Activated naive CD4-positive, alpha-beta T cell treated with anti-CD3 and anti-CD28 coated beads for 36 hours (primary cell): ENCODE measurements at regions not wholly inside any gene's neighbourhood (a gene's known extent, or its start where the extent isn't known, plus 50 kb on each side); places are given as distances from the start of the nearest gene placed in this dataset.
"Not testable (repeated sequence)": the region's sequence is repeated elsewhere in the genome, so short reads cannot be mapped to it uniquely, and the experiment has no call there.

Experiments
- CTCF ChIA-PET: fragments of 350-600 bp; sonication (Branson Sonifier 250); formaldehyde crosslinking; loops from one replicate; lab custom pipeline; 2021; ENCODE audit warnings: antibody characterized with exemption; lab: Charles Lee
- DNase-seq: peaks from one replicate; pipeline ENCODE4 v3.0.0-alpha.2; 2020
- H3K27ac Mint-ChIP-seq: one replicate; pipeline ENCODE4 v1.8.0; 2021; ENCODE audit warnings: mild to moderate bottlenecking, mixed read lengths
- H3K27me3 Mint-ChIP-seq: one replicate; pipeline ENCODE4 v1.8.0; 2021; ENCODE audit warnings: low read depth, mixed read lengths
- H3K36me3 Mint-ChIP-seq: one replicate; pipeline ENCODE4 v1.8.0; 2021; ENCODE audit warnings: low read depth, mixed read lengths
- H3K4me1 Mint-ChIP-seq: one replicate; pipeline ENCODE4 v1.8.0; 2021; ENCODE audit warnings: low read depth, mixed read lengths
- H3K4me3 Mint-ChIP-seq: one replicate; pipeline ENCODE4 v1.8.0; 2021; ENCODE audit warnings: mild to moderate bottlenecking, moderate library complexity, mixed read lengths
- H3K9me3 Mint-ChIP-seq: one replicate; pipeline ENCODE4 v1.8.0; 2021; ENCODE audit warnings: mixed read lengths
- intact Hi-C: fragments of 100-400 bp; cut with micrococcal nuclease; formaldehyde crosslinking; loops from one replicate; pipeline ENCODE4 v1.15.1; 2023

GRCh38 chr11:28798286-28798685, 690.1 kb downstream of the METTL15 start:
- CTCF ChIA-PET = no interaction called here
- H3K36me3 Mint-ChIP-seq = no peaks in the 10 kb centered on the region
- peaks cover 6% of the 10 kb centered on the region for H3K9me3 Mint-ChIP-seq
- no peak overlapping the region for H3K27ac Mint-ChIP-seq
- H3K4me1 Mint-ChIP-seq = no peaks in the 10 kb centered on the region
- H3K27me3 Mint-ChIP-seq = no peaks in the 10 kb centered on the region
- no peak overlapping the region for H3K4me3 Mint-ChIP-seq
- intact Hi-C loops = no loop called here
- DNase-seq = no peak

- no peak for DNase-seq
- CTCF ChIA-PET = no interaction called here
- intact Hi-C loops = no loop called here
- no peaks in the 10 kb centered on the region for H3K4me1 Mint-ChIP-seq
- H3K27ac Mint-ChIP-seq = no peak overlapping the region
- no peak overlapping the region for H3K4me3 Mint-ChIP-seq
- no peaks in the 10 kb centered on the region for H3K27me3 Mint-ChIP-seq
- H3K9me3 Mint-ChIP-seq = peaks cover 4% of the 10 kb centered on the region
- no peaks in the 10 kb centered on the region for H3K36me3 Mint-ChIP-seq
These were observed 689.3 kb downstream of the METTL15 start for GRCh38 chr11:28797536-28797935.

- H3K27me3 Mint-ChIP-seq = no peaks in the 10 kb centered on the region
- no peaks in the 10 kb centered on the region for H3K36me3 Mint-ChIP-seq
- H3K4me3 Mint-ChIP-seq = no peak overlapping the region
- peaks cover 16% of the 10 kb centered on the region for H3K9me3 Mint-ChIP-seq
- no peak overlapping the region for H3K27ac Mint-ChIP-seq
- intact Hi-C loops = no loop called here
- CTCF ChIA-PET = no interaction called here
- no peaks in the 10 kb centered on the region for H3K4me1 Mint-ChIP-seq
- no peak for DNase-seq
These were observed 686.2 kb downstream of the METTL15 start for GRCh38 chr11:28794405-28794804.

GRCh38 chr11:28793282-28793738, 685.1 kb downstream of the METTL15 start:
- intact Hi-C loops = no loop called here
- H3K4me3 Mint-ChIP-seq = no peak overlapping the region
- no peak for DNase-seq
- no peaks in the 10 kb centered on the region for H3K36me3 Mint-ChIP-seq
- no peaks in the 10 kb centered on the region for H3K27me3 Mint-ChIP-seq
- H3K4me1 Mint-ChIP-seq = no peaks in the 10 kb centered on the region
- H3K9me3 Mint-ChIP-seq = peaks cover 14% of the 10 kb centered on the region
- no peak overlapping the region for H3K27ac Mint-ChIP-seq
- CTCF ChIA-PET = no interaction called here

GRCh38 chr11:28792856-28793255, 684.7 kb downstream of the METTL15 start:
- no peak overlapping the region for H3K27ac Mint-ChIP-seq

GRCh38 chr11:28787897-28788296, 679.7 kb downstream of the METTL15 start:
- H3K4me1 Mint-ChIP-seq, H3K27ac Mint-ChIP-seq, intact Hi-C loops, H3K36me3 Mint-ChIP-seq, H3K4me3 Mint-ChIP-seq, H3K27me3 Mint-ChIP-seq, CTCF ChIA-PET, DNase-seq: not testable (repeated sequence)
- peaks cover 25% of the 10 kb centered on the region for H3K9me3 Mint-ChIP-seq

More at GRCh38 chr11:28792856-28793255, 684.7 kb downstream of the METTL15 start:
- no peaks in the 10 kb centered on the region for H3K27me3 Mint-ChIP-seq
- CTCF ChIA-PET = no interaction called here
- DNase-seq = no peak
- H3K36me3 Mint-ChIP-seq = no peaks in the 10 kb centered on the region
- peaks cover 12% of the 10 kb centered on the region for H3K9me3 Mint-ChIP-seq
- no peak overlapping the region for H3K4me3 Mint-ChIP-seq
- intact Hi-C loops = no loop called here
- no peaks in the 10 kb centered on the region for H3K4me1 Mint-ChIP-seq

- Mint-ChIP-seq H3K27me3 (no peaks in the 10 kb centered on the region), H3K36me3 (no peaks in the 10 kb centered on the region), H3K4me3 (no peak overlapping the region), H3K4me1 (no peaks in the 10 kb centered on the region), H3K27ac (no peak overlapping the region), H3K9me3 (peaks cover 7% of the 10 kb centered on the region)
- intact Hi-C loops = no loop called here
- DNase-seq = no peak
- CTCF ChIA-PET = no interaction called here
These were observed 668.9 kb downstream of the METTL15 start for GRCh38 chr11:28777126-28777525.

GRCh38 chr11:28773606-28774005, 665.4 kb downstream of the METTL15 start:
- no peak overlapping the region for H3K27ac Mint-ChIP-seq
- H3K36me3 Mint-ChIP-seq = no peaks in the 10 kb centered on the region
- no peak for DNase-seq
- no peaks in the 10 kb centered on the region for H3K27me3 Mint-ChIP-seq
- H3K4me3 Mint-ChIP-seq = no peak overlapping the region
- CTCF ChIA-PET = interaction anchor here (0.6 kb wide), 1 partner anchor 33 kb away, joined by 3 read pairs; no protein-coding TSS in a partner anchor
- peaks cover 14% of the 10 kb centered on the region for H3K9me3 Mint-ChIP-seq
- no peaks in the 10 kb centered on the region for H3K4me1 Mint-ChIP-seq
- intact Hi-C loops = no loop called here

GRCh38 chr11:28770806-28771205, 662.6 kb downstream of the METTL15 start:
- intact Hi-C loops = no loop called here
- peaks cover 12% of the 10 kb centered on the region for H3K9me3 Mint-ChIP-seq
- no peak overlapping the region for H3K4me3 Mint-ChIP-seq
- no peaks in the 10 kb centered on the region for H3K4me1 Mint-ChIP-seq
- no peaks in the 10 kb centered on the region for H3K36me3 Mint-ChIP-seq
- CTCF ChIA-PET = no interaction called here
- no peak for DNase-seq
- no peak overlapping the region for H3K27ac Mint-ChIP-seq
- H3K27me3 Mint-ChIP-seq = no peaks in the 10 kb centered on the region

GRCh38 chr11:28767574-28767973, 659.4 kb downstream of the METTL15 start:
- CTCF ChIA-PET = no interaction called here
- intact Hi-C loops = no loop called here

GRCh38 chr11:28763876-28764275, 655.7 kb downstream of the METTL15 start:
- no peak for DNase-seq
- H3K9me3 Mint-ChIP-seq = peaks cover 12% of the 10 kb centered on the region
- CTCF ChIA-PET = no interaction called here
- no peaks in the 10 kb centered on the region for H3K4me1 Mint-ChIP-seq
- no peak overlapping the region for H3K27ac Mint-ChIP-seq
- H3K27me3 Mint-ChIP-seq = no peaks in the 10 kb centered on the region
- H3K36me3 Mint-ChIP-seq = no peaks in the 10 kb centered on the region
- H3K4me3 Mint-ChIP-seq = no peak overlapping the region
- intact Hi-C loops = no loop called here

More at GRCh38 chr11:28767574-28767973, 659.4 kb downstream of the METTL15 start:
- Mint-ChIP-seq H3K36me3 (no peaks in the 10 kb centered on the region), H3K27me3 (no peaks in the 10 kb centered on the region), H3K4me1 (no peaks in the 10 kb centered on the region), H3K27ac (no peak overlapping the region), H3K4me3 (no peak overlapping the region), H3K9me3 (peaks cover 15% of the 10 kb centered on the region)
- DNase-seq = no peak

- Mint-ChIP-seq H3K9me3 (peaks cover 10% of the 10 kb centered on the region), H3K27me3 (no peaks in the 10 kb centered on the region), H3K4me3 (no peak overlapping the region), H3K4me1 (no peaks in the 10 kb centered on the region), H3K27ac (no peak overlapping the region), H3K36me3 (no peaks in the 10 kb centered on the region)
- DNase-seq = no peak
- intact Hi-C loops = no loop called here
- CTCF ChIA-PET = no interaction called here
These were observed 655.0 kb downstream of the METTL15 start for GRCh38 chr11:28763151-28763550.

- no peak overlapping the region for H3K27ac Mint-ChIP-seq
- H3K9me3 Mint-ChIP-seq = peaks cover 10% of the 10 kb centered on the region
- H3K4me3 Mint-ChIP-seq = no peak overlapping the region
- no peak for DNase-seq
- no peaks in the 10 kb centered on the region for H3K36me3 Mint-ChIP-seq
- no peaks in the 10 kb centered on the region for H3K4me1 Mint-ChIP-seq
- CTCF ChIA-PET = no interaction called here
- no peaks in the 10 kb centered on the region for H3K27me3 Mint-ChIP-seq
- intact Hi-C loops = no loop called here
These were observed 652.6 kb downstream of the METTL15 start for GRCh38 chr11:28760676-28761390.
